GM12878 (cell line): ENCODE measurements at regions not wholly inside any gene's neighbourhood (a gene's known extent, or its start where the extent isn't known, plus 50 kb on each side); places are given as distances from the start of the nearest gene placed in this dataset.

Source experiments
- ATAC-seq: fragments of 200-7000 bp; cut with Tn5 transposase; 3 replicates; pipeline ENCODE4 v1.9.1; 2020; ENCODE audit warnings: mild to moderate bottlenecking, moderate library complexity
- BruUV-seq: library from RNA; stranded (reverse); fragments of 400-500 nt; replicated peaks from 2 replicates; lab custom pipeline; 2021; lab: Mats Ljungman, UMichigan
- CTCF ChIA-PET: fragments of 300-600 bp; sonication (Branson Sonifier 250); formaldehyde crosslinking; extraction: SDS; loops from one replicate; lab custom pipeline; 2021; ENCODE audit warnings: inconsistent platforms; lab: Yijun Ruan, JAX
- POLR2A ChIA-PET: fragments of 350-600 bp; formaldehyde crosslinking; extraction: SDS; loops from one replicate; lab custom pipeline; 2021; ENCODE audit warnings: inconsistent platforms; lab: Charles Lee
- RAD21 ChIA-PET: fragments of 300-600 bp; sonication (Branson Sonifier 250); formaldehyde crosslinking; loops from one replicate; lab custom pipeline; 2023; ENCODE audit warnings: antibody characterized with exemption; ENCODE audit not compliant: unreplicated experiment; lab: Charles Lee
- SMC1A ChIA-PET: fragments of 300-600 bp; sonication (Branson Sonifier 250); formaldehyde crosslinking; loops from one replicate; lab custom pipeline; 2023; ENCODE audit not compliant: unreplicated experiment, uncharacterized antibody; lab: Charles Lee
- DNase-seq: peaks from one replicate; pipeline ENCODE4 v3.0.0-alpha.2; 2011; ENCODE audit warnings: low read depth, low spot score
- FAIRE-seq: peaks from 3 replicates; lab custom pipeline; 2011; peaks lifted over from hg19 to GRCh38; lab: Jason Lieb, UNC
- H2AFZ ChIP-seq: 2 replicates; pipeline ENCODE4 v1.6.0; 2011; ENCODE audit warnings: low read depth, low read length, control low read depth; ENCODE audit not compliant: control insufficient read depth
- H3K27ac ChIP-seq: 2 replicates; pipeline ENCODE4 v1.5.1; 2011; ENCODE audit warnings: control low read depth; ENCODE audit not compliant: control insufficient read depth, insufficient read depth
- H3K27me3 ChIP-seq, 2 experiments: replicated peaks in 1 of 2; 2 replicates each; pipeline versions ENCODE4 v1.6.0 to v1.6.1; 2011; ENCODE audit warnings: low read length in 1 of 2; ENCODE audit not compliant: control insufficient read depth in 2 of 2, insufficient read depth in 2 of 2
- H3K36me3 ChIP-seq, 2 experiments: 2 replicates each; pipeline ENCODE4 v1.5.1; 2011; ENCODE audit warnings: low read length in 1 of 2; ENCODE audit not compliant: control insufficient read depth in 2 of 2, insufficient read depth in 2 of 2
- H3K4me1 ChIP-seq: 2 replicates; pipeline ENCODE4 v1.6.1; 2011; ENCODE audit warnings: mild to moderate bottlenecking, low read length, moderate library complexity, mixed read lengths; ENCODE audit not compliant: control insufficient read depth, insufficient read depth
- H3K4me2 ChIP-seq: 2 replicates; pipeline ENCODE4 v1.6.0; 2011; ENCODE audit warnings: control low read depth; ENCODE audit not compliant: control insufficient read depth, insufficient read depth
- H3K4me3 ChIP-seq: fragments of 200-600 bp; sonication (generic); 2 replicates; pipeline ENCODE4 v1.5.1; 2016
- H3K79me2 ChIP-seq: 2 replicates; pipeline ENCODE4 v1.6.0; 2011; ENCODE audit warnings: low read length; ENCODE audit not compliant: control insufficient read depth, insufficient read depth
- H3K9ac ChIP-seq: 2 replicates; pipeline ENCODE4 v1.8.0; 2011; ENCODE audit warnings: low read length, control low read depth, mixed read lengths; ENCODE audit not compliant: control insufficient read depth, insufficient read depth
- H3K9me3 ChIP-seq: replicated peaks from 3 replicates; pipeline ENCODE4 v1.5.1; 2011; ENCODE audit warnings: mild to moderate bottlenecking, low read length; ENCODE audit not compliant: control insufficient read depth, insufficient read depth
- H4K20me1 ChIP-seq: 2 replicates; pipeline ENCODE4 v1.6.0; 2011; ENCODE audit not compliant: control insufficient read depth, insufficient read depth
- FOXK2 ChIP-seq: fragments of 450-650 bp; IDR thresholded peaks from 2 replicates; pipeline ENCODE4 v1.6.1; 2017; ENCODE audit warnings: mild to moderate bottlenecking, moderate library complexity
- KAT2A ChIP-seq: conservative IDR thresholded peaks from 2 replicates; pipeline ENCODE4 v1.6.1; 2011; ENCODE audit warnings: low read depth, low read length; ENCODE audit not compliant: control insufficient read depth
- MTA2 ChIP-seq: fragments of 450-650 bp; IDR thresholded peaks from 2 replicates; pipeline ENCODE4 v1.6.1; 2016; ENCODE audit warnings: low read depth, mild to moderate bottlenecking, moderate library complexity
- MYB ChIP-seq: fragments of 150-350 bp; IDR thresholded peaks from 2 replicates; pipeline ENCODE4 v1.6.1; 2014; ENCODE audit warnings: mild to moderate bottlenecking, low read depth, low read length, borderline replicate concordance
- NFYA ChIP-seq: IDR thresholded peaks from 2 replicates; pipeline ENCODE4 v1.6.1; 2011; ENCODE audit warnings: low read depth, mild to moderate bottlenecking, low read length, improper control_type of control experiment, borderline replicate concordance
- POLR2AphosphoS5 ChIP-seq: IDR thresholded peaks from 2 replicates; pipeline ENCODE4 v1.6.1; 2011; ENCODE audit warnings: mild to moderate bottlenecking, low read length, inconsistent platforms
- RUNX3 ChIP-seq: IDR thresholded peaks from 2 replicates; pipeline ENCODE4 v1.6.1; 2012; ENCODE audit warnings: low read length, inconsistent platforms
- SUPT20H ChIP-seq: IDR thresholded peaks from 2 replicates; pipeline ENCODE4 v1.6.1; 2011; ENCODE audit warnings: low read depth, mild to moderate bottlenecking, low read length, moderate library complexity, borderline replicate concordance; ENCODE audit not compliant: control insufficient read depth
- WGBS: methylation state at CpG from one replicate; pipeline ENCODE4 v1.1.6; 2016; ENCODE audit warnings: low lambda C conversion rate; ENCODE audit not compliant: insufficient replicate concordance, insufficient coverage; ENCODE audit errors: missing lambda C conversion rate; 5-methylcytosine and 5-hydroxymethylcytosine counted together
- in situ Hi-C: fragments of 300-500 bp; cut with MboI; formaldehyde crosslinking; loops from 9 replicates; pipeline ENCODE4 v1.14.3; 2018; ENCODE audit warnings: mixed read lengths
- intact Hi-C: fragments of 100-400 bp; cut with micrococcal nuclease; formaldehyde crosslinking; loops from one replicate; pipeline ENCODE4 v1.14.2; 2022; ENCODE audit not compliant: unreplicated experiment
- TF ChIP-seq, protein P1 (sequence below): fragments of 450-650 bp; IDR thresholded peaks from 2 replicates; pipeline ENCODE4 v1.6.1; 2017; ENCODE audit warnings: mild to moderate bottlenecking
- TF ChIP-seq, protein P2 (sequence below): fragments of 150-350 bp; IDR thresholded peaks from 2 replicates; pipeline ENCODE4 v1.6.1; 2014; ENCODE audit warnings: mild to moderate bottlenecking, low read depth, low read length
- TF ChIP-seq, protein P3 (sequence below), 3 experiments: IDR thresholded peaks in 2 of 3; conservative IDR thresholded peaks in 1 of 3; 2 replicates each; pipeline ENCODE4 v1.5.1; 2011; ENCODE audit warnings: low read depth in 3 of 3, low read length in 3 of 3, mild to moderate bottlenecking in 3 of 3, control low read depth in 2 of 3, moderate library complexity in 2 of 3, inconsistent platforms in 1 of 3, mixed read lengths in 1 of 3; ENCODE audit not compliant: control insufficient read depth in 2 of 3, insufficient read depth in 1 of 3; ENCODE audit errors: extremely low read depth in 1 of 3
- TF ChIP-seq, protein P4 (sequence below): fragments of 450-650 bp; IDR thresholded peaks from 2 replicates; pipeline ENCODE4 v1.6.1; 2018; ENCODE audit warnings: mild to moderate bottlenecking, low read depth, moderate library complexity; ENCODE audit not compliant: partially characterized antibody

DNA sequence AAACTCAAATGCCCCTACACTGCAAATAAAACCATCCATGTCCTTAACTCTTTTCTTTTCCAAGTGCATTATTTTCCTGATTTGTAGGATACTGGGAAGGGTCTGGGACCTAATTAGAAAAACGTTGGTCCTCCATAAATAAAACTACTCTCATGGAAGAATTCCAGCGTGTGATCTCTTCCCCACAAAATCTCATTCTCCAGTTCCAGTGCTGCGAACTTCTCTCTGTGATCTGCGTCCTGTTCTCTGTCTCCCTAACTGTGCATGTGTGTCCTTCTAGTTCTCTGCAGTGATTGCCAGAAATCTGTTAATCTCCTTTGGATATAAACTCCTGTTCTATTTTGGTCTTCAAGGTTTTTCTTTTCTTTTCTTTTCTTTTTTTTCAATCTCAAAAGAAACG is 148.1 kb downstream of the BBOX1 start (continued):
- TF ChIP-seq, protein P1, sequence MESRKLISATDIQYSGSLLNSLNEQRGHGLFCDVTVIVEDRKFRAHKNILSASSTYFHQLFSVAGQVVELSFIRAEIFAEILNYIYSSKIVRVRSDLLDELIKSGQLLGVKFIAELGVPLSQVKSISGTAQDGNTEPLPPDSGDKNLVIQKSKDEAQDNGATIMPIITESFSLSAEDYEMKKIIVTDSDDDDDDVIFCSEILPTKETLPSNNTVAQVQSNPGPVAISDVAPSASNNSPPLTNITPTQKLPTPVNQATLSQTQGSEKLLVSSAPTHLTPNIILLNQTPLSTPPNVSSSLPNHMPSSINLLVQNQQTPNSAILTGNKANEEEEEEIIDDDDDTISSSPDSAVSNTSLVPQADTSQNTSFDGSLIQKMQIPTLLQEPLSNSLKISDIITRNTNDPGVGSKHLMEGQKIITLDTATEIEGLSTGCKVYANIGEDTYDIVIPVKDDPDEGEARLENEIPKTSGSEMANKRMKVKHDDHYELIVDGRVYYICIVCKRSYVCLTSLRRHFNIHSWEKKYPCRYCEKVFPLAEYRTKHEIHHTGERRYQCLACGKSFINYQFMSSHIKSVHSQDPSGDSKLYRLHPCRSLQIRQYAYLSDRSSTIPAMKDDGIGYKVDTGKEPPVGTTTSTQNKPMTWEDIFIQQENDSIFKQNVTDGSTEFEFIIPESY, result no peak
- TF ChIP-seq POLR2AphosphoS5 (no peak), NFYA (no peak), MTA2 (no peak), SUPT20H (no peak), FOXK2 (no peak)

DNA sequence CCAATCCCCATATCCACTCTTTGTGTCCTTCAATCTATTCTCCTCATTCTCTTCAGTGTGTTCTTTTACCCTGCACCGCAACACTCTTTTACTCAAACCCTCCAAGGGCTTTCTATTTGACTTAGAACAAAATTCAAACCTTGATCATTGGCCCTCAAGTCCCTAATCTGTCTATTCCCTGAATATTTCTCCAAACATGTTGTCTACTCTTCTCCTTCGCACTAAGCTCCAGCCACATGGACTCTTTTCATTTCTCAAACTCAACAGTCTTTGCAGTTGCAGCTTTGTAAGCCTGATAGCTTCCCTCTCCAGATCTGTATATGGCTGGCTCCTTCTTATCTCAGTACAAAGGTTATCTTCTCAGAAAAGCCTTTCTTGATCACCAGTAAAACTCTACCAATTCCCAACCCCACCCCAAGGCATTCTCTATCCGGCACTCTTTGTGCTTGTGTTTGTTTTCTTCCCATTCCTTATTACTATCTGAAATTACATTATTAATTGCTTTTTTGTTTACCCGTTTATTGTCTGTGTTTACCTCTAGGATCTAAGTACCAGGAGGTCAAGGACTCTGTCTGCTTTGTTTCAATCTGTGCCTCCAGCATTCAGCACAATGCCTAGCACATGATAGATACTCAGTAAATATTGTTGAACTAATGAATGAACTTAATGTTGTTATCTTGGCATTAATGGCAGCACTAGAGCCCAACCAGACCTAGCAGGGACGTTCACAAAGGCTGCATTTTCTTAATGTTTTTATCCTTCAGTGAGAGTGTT is 147.4 kb downstream of the BBOX1 start:
- ChIA-PET SMC1A (interaction anchor here (1.3 to 6.0 kb wide), 4 partner anchors 14 to 296 kb away, joined by 4 to 179 read pairs (median 42); no protein-coding TSS in a partner anchor), POLR2A (no interaction called here), RAD21 (interaction anchor here (1.2 to 5.9 kb wide), 3 partner anchors 108 to 309 kb away, joined by 4 to 165 read pairs (median 36); no protein-coding TSS in a partner anchor), CTCF (interaction anchor here (0.6 to 6.0 kb wide), 7 partner anchors 46 to 311 kb away, joined by 4 to 209 read pairs (median 4); no protein-coding TSS in a partner anchor)
- H2AFZ ChIP-seq, result no peak overlapping the region
- FAIRE-seq (no peak), DNase-seq (no peak), ATAC-seq (no peak)
- no peaks in the 10 kb centered on the region for H3K79me2 ChIP-seq
- BruUV-seq, result no TSS peak
- in situ Hi-C loops (loop anchor here (5.0 kb wide), 1 partner anchor 109 kb away; no protein-coding TSS in a partner anchor), intact Hi-C loops (loop anchor here (5.0 to 10.0 kb wide), 2 partner anchors 47 to 174 kb away; partner anchors contain the start of gene CCDC34)
- no peak overlapping the region for H3K4me3 ChIP-seq
- H3K9me3 ChIP-seq, result no peaks in the 10 kb centered on the region
- H3K27me3 ChIP-seq, result no peaks in the 10 kb centered on the region
- H3K4me2 ChIP-seq, result no peak overlapping the region
- no peaks in the 10 kb centered on the region for H4K20me1 ChIP-seq
- no peaks in the 10 kb centered on the region for H3K36me3 ChIP-seq
- H3K4me1 ChIP-seq, result no peaks in the 10 kb centered on the region
- 7% methylated on average over 5 of the region's 5 CpGs for WGBS
- H3K27ac ChIP-seq, result no peak overlapping the region
- H3K9ac ChIP-seq, result no peak overlapping the region
- no peak for TF ChIP-seq RUNX3
- TF ChIP-seq, protein P2, sequence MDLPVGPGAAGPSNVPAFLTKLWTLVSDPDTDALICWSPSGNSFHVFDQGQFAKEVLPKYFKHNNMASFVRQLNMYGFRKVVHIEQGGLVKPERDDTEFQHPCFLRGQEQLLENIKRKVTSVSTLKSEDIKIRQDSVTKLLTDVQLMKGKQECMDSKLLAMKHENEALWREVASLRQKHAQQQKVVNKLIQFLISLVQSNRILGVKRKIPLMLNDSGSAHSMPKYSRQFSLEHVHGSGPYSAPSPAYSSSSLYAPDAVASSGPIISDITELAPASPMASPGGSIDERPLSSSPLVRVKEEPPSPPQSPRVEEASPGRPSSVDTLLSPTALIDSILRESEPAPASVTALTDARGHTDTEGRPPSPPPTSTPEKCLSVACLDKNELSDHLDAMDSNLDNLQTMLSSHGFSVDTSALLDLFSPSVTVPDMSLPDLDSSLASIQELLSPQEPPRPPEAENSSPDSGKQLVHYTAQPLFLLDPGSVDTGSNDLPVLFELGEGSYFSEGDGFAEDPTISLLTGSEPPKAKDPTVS, result no peak
- TF ChIP-seq MYB, result no peak
- TF ChIP-seq, protein P3, sequence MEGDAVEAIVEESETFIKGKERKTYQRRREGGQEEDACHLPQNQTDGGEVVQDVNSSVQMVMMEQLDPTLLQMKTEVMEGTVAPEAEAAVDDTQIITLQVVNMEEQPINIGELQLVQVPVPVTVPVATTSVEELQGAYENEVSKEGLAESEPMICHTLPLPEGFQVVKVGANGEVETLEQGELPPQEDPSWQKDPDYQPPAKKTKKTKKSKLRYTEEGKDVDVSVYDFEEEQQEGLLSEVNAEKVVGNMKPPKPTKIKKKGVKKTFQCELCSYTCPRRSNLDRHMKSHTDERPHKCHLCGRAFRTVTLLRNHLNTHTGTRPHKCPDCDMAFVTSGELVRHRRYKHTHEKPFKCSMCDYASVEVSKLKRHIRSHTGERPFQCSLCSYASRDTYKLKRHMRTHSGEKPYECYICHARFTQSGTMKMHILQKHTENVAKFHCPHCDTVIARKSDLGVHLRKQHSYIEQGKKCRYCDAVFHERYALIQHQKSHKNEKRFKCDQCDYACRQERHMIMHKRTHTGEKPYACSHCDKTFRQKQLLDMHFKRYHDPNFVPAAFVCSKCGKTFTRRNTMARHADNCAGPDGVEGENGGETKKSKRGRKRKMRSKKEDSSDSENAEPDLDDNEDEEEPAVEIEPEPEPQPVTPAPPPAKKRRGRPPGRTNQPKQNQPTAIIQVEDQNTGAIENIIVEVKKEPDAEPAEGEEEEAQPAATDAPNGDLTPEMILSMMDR (IDR thresholded peaks at IDR 0.05 in 2 of 3, conservative IDR thresholded peaks at IDR 0.05 in 1 of 3; ENCODE audit: control insufficient read depth in 2 of 3, extremely low read depth in 1 of 3, insufficient read depth in 1 of 3, low read depth in 3 of 3, low read length in 3 of 3), result no peak
- no peak for TF ChIP-seq KAT2A
- TF ChIP-seq, protein P4, sequence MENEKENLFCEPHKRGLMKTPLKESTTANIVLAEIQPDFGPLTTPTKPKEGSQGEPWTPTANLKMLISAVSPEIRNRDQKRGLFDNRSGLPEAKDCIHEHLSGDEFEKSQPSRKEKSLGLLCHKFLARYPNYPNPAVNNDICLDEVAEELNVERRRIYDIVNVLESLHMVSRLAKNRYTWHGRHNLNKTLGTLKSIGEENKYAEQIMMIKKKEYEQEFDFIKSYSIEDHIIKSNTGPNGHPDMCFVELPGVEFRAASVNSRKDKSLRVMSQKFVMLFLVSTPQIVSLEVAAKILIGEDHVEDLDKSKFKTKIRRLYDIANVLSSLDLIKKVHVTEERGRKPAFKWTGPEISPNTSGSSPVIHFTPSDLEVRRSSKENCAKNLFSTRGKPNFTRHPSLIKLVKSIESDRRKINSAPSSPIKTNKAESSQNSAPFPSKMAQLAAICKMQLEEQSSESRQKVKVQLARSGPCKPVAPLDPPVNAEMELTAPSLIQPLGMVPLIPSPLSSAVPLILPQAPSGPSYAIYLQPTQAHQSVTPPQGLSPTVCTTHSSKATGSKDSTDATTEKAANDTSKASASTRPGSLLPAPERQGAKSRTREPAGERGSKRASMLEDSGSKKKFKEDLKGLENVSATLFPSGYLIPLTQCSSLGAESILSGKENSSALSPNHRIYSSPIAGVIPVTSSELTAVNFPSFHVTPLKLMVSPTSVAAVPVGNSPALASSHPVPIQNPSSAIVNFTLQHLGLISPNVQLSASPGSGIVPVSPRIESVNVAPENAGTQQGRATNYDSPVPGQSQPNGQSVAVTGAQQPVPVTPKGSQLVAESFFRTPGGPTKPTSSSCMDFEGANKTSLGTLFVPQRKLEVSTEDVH, result no peak
